Astrocyte (in vitro differentiated cells and primary cell): ENCODE measurements at regions not wholly inside any gene's neighbourhood (a gene's known extent, or its start where the extent isn't known, plus 50 kb on each side); places are given as distances from the start of the nearest gene placed in this dataset.
A peak's percentile ranks its signal among the peaks of the same experiment; 100 is the strongest.

Source experiments
- DNase-seq: peaks from one replicate; pipeline ENCODE4 v3.0.0-alpha.2; 2010; ENCODE audit warnings: low read depth
- FAIRE-seq: peaks from 2 replicates; lab custom pipeline; 2011; peaks lifted over from hg19 to GRCh38; lab: Jason Lieb, UNC
- H2AFZ ChIP-seq: 2 replicates; pipeline ENCODE4 v1.6.0; 2012; ENCODE audit warnings: low read depth, low read length, inconsistent platforms
- H3K27ac ChIP-seq: 2 replicates; pipeline ENCODE4 v1.5.1; 2011; ENCODE audit warnings: low read depth, low read length, inconsistent platforms
- H3K27me3 ChIP-seq: 2 replicates; pipeline ENCODE4 v1.6.0; 2011; ENCODE audit warnings: low read length, inconsistent platforms; ENCODE audit not compliant: insufficient read depth
- H3K36me3 ChIP-seq: 2 replicates; pipeline ENCODE4 v1.5.1; 2011; ENCODE audit warnings: low read length, inconsistent platforms; ENCODE audit not compliant: insufficient read depth
- H3K4me1 ChIP-seq: 2 replicates; pipeline ENCODE4 v1.5.1; 2011; ENCODE audit warnings: low read length, inconsistent platforms; ENCODE audit not compliant: insufficient read depth
- H3K4me2 ChIP-seq: 2 replicates; pipeline ENCODE4 v1.6.0; 2012; ENCODE audit warnings: low read length, inconsistent platforms
- H3K4me3 ChIP-seq: 2 replicates; pipeline ENCODE4 v1.5.1; 2011; ENCODE audit warnings: low read depth, mild to moderate bottlenecking, low read length, inconsistent platforms; ENCODE audit not compliant: insufficient read depth
- H3K79me2 ChIP-seq: 2 replicates; pipeline ENCODE4 v1.6.0; 2012; ENCODE audit warnings: mild to moderate bottlenecking, low read length, inconsistent platforms; ENCODE audit not compliant: insufficient read depth
- H3K9ac ChIP-seq: 2 replicates; pipeline ENCODE4 v1.6.0; 2012; ENCODE audit warnings: mild to moderate bottlenecking, low read length, inconsistent platforms
- H3K9me3 ChIP-seq: 2 replicates; pipeline ENCODE4 v1.5.1; 2012; ENCODE audit warnings: low read depth, mild to moderate bottlenecking, low read length, inconsistent platforms; ENCODE audit not compliant: insufficient read depth
- H4K20me1 ChIP-seq: 2 replicates; pipeline ENCODE4 v1.6.0; 2012; ENCODE audit warnings: low read length, inconsistent platforms; ENCODE audit not compliant: insufficient read depth
- H3K27ac Mint-ChIP-seq: one replicate; pipeline ENCODE4 v1.8.0; 2021; ENCODE audit warnings: mild to moderate bottlenecking, mixed read lengths; ENCODE audit not compliant: unreplicated experiment
- H3K27me3 Mint-ChIP-seq: one replicate; pipeline ENCODE4 v1.8.0; 2021; ENCODE audit warnings: low read depth, mixed read lengths; ENCODE audit not compliant: unreplicated experiment
- H3K36me3 Mint-ChIP-seq: one replicate; pipeline ENCODE4 v1.8.0; 2021; ENCODE audit warnings: low read depth, mixed read lengths; ENCODE audit not compliant: unreplicated experiment
- H3K4me1 Mint-ChIP-seq: one replicate; pipeline ENCODE4 v1.8.0; 2021; ENCODE audit warnings: low read depth, mixed read lengths; ENCODE audit not compliant: unreplicated experiment
- H3K4me3 Mint-ChIP-seq: one replicate; pipeline ENCODE4 v1.8.0; 2021; ENCODE audit warnings: mild to moderate bottlenecking, moderate library complexity, mixed read lengths; ENCODE audit not compliant: unreplicated experiment
- H3K9me3 Mint-ChIP-seq: one replicate; pipeline ENCODE4 v1.8.0; 2021; ENCODE audit warnings: mild to moderate bottlenecking, mixed read lengths; ENCODE audit not compliant: unreplicated experiment
- CTCF ChIP-seq: IDR thresholded peaks from 2 replicates; pipeline ENCODE4 v1.5.1; 2011; ENCODE audit warnings: low read depth, mild to moderate bottlenecking, inconsistent platforms, low read length, moderate library complexity; ENCODE audit not compliant: insufficient read depth
- EZH2 ChIP-seq: IDR thresholded peaks from 2 replicates; pipeline ENCODE4 v1.6.1; 2012; ENCODE audit warnings: mild to moderate bottlenecking, low read length, inconsistent platforms; ENCODE audit not compliant: insufficient read depth

DNA sequence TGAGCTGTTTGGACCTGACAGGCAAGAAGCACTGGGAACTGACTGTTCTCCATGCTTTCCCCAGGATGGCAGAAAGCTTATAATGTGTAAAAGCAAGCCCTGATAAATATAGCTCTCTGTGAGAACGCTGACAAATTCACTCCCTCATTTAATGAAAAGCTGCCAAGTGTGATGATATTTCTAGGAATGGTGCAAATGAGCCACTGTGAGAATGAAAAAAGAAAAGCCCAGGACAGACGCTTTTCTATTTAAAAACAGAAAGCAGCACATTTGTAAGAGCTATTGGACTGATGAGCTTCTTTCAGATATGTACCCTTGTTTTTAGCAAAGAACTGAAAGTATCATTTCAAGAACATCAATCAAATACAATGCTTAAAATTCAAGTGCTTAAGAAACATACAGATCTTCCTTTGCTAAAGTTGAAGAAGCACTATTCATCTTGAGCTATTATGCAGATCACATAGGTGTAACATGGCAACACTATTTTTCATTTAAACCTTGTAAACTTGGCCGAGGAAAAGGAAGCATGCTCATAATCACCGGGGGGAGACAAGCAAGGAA is 842.6 kb upstream of the ACO1 start:
- H3K4me1 Mint-ChIP-seq = peaks cover 2% of the 10 kb centered on the region
- no peaks in the 10 kb centered on the region for H4K20me1 ChIP-seq
- H3K27ac Mint-ChIP-seq = no peak overlapping the region
- H3K36me3 ChIP-seq = no peaks in the 10 kb centered on the region
- FAIRE-seq = no peak
- H3K9me3 Mint-ChIP-seq = no peaks in the 10 kb centered on the region
- H3K9me3 ChIP-seq = no peaks in the 10 kb centered on the region
- H3K27me3 Mint-ChIP-seq = no peaks in the 10 kb centered on the region
- H3K79me2 ChIP-seq = no peaks in the 10 kb centered on the region
- no peaks in the 10 kb centered on the region for H3K27me3 ChIP-seq
- no peak overlapping the region for H3K4me3 ChIP-seq
- H3K4me3 Mint-ChIP-seq = no peak overlapping the region
- no peak overlapping the region for H3K27ac ChIP-seq
- H3K4me1 ChIP-seq = no peaks in the 10 kb centered on the region
- DNase-seq = no peak
- H3K4me2 ChIP-seq = peak overlapping the region; percentile 21
- no peak overlapping the region for H2AFZ ChIP-seq
- H3K36me3 Mint-ChIP-seq = no peaks in the 10 kb centered on the region
- no peak for TF ChIP-seq CTCF
- TF ChIP-seq EZH2 = no peak
- H3K9ac ChIP-seq = no peak overlapping the region

GRCh38 chr9:31542384-31543055 is 841.9 kb upstream of the ACO1 start:
- Histone ChIP-seq H3K27me3 (no peaks in the 10 kb centered on the region), H4K20me1 (no peaks in the 10 kb centered on the region), H2AFZ (peak overlapping the region; percentile 7), H3K9me3 (no peaks in the 10 kb centered on the region), H3K4me2 (peak overlapping the region; percentile 21), H3K27ac (no peak overlapping the region), H3K9ac (no peak overlapping the region), H3K4me1 (no peaks in the 10 kb centered on the region), H3K36me3 (no peaks in the 10 kb centered on the region), H3K4me3 (no peak overlapping the region), H3K79me2 (no peaks in the 10 kb centered on the region)
- FAIRE-seq = no peak
- no peaks in the 10 kb centered on the region for H3K36me3 Mint-ChIP-seq
- H3K27ac Mint-ChIP-seq = no peak overlapping the region
- H3K9me3 Mint-ChIP-seq = no peaks in the 10 kb centered on the region
- peak; percentile 29 for DNase-seq
- no peak overlapping the region for H3K4me3 Mint-ChIP-seq
- H3K4me1 Mint-ChIP-seq = peaks cover 2% of the 10 kb centered on the region
- H3K27me3 Mint-ChIP-seq = no peaks in the 10 kb centered on the region
- TF ChIP-seq EZH2 = no peak
- peak; percentile 33 for TF ChIP-seq CTCF

GRCh38 chr9:31554941-31555340 is 829.5 kb upstream of the ACO1 start:
- Histone ChIP-seq H3K9me3 (no peaks in the 10 kb centered on the region), H3K27me3 (no peaks in the 10 kb centered on the region), H3K36me3 (no peaks in the 10 kb centered on the region), H3K4me2 (no peak overlapping the region), H3K27ac (no peak overlapping the region), H4K20me1 (no peaks in the 10 kb centered on the region), H3K4me1 (no peaks in the 10 kb centered on the region), H3K79me2 (no peaks in the 10 kb centered on the region), H3K4me3 (no peak overlapping the region), H2AFZ (no peak overlapping the region), H3K9ac (no peak overlapping the region)
- TF ChIP-seq EZH2 = no peak
- no peak for TF ChIP-seq CTCF
- Mint-ChIP-seq H3K9me3 (no peaks in the 10 kb centered on the region), H3K27me3 (no peaks in the 10 kb centered on the region), H3K36me3 (no peaks in the 10 kb centered on the region), H3K4me1 (no peaks in the 10 kb centered on the region), H3K4me3 (no peak overlapping the region), H3K27ac (no peak overlapping the region)
- DNase-seq = no peak
- FAIRE-seq = no peak
